PFSK-1 (cell line): ENCODE measurements at regions not wholly inside any gene's neighbourhood (a gene's known extent, or its start where the extent isn't known, plus 50 kb on each side); places are given as distances from the start of the nearest gene placed in this dataset.

Experiments used
- FOXP2 ChIP-seq: optimal IDR thresholded peaks from 2 replicates; pipeline ENCODE3; 2011; ENCODE audit warnings: borderline replicate concordance, control low read depth, inconsistent platforms; ENCODE audit not compliant: insufficient read depth; ENCODE audit errors: extremely low read length, extremely low read depth
- POLR2AphosphoS5 ChIP-seq: IDR thresholded peaks from 2 replicates; pipeline ENCODE4 v1.6.1; 2012; ENCODE audit warnings: low read depth, mild to moderate bottlenecking, control low read depth, low read length, moderate library complexity
- SIN3A ChIP-seq: IDR thresholded peaks from 2 replicates; pipeline ENCODE4 v1.6.1; 2012; ENCODE audit warnings: mild to moderate bottlenecking, low read length, moderate library complexity, borderline replicate concordance; ENCODE audit not compliant: insufficient read depth
- TAF1 ChIP-seq: IDR thresholded peaks from 2 replicates; pipeline ENCODE4 v1.6.1; 2012; ENCODE audit warnings: low read length, control low read depth, borderline replicate concordance; ENCODE audit not compliant: insufficient read depth
- TF ChIP-seq, protein P1 (sequence below), 2 experiments: IDR thresholded peaks; 2 replicates each; pipeline versions ENCODE4 v1.6.1 to v1.8.0; 2011 to 2012; ENCODE audit warnings: low read depth in 2 of 2, low read length in 2 of 2, control low read depth in 1 of 2, inconsistent platforms in 1 of 2, mild to moderate bottlenecking in 1 of 2, moderate library complexity in 1 of 2; ENCODE audit not compliant: insufficient read depth in 1 of 2

DNA sequence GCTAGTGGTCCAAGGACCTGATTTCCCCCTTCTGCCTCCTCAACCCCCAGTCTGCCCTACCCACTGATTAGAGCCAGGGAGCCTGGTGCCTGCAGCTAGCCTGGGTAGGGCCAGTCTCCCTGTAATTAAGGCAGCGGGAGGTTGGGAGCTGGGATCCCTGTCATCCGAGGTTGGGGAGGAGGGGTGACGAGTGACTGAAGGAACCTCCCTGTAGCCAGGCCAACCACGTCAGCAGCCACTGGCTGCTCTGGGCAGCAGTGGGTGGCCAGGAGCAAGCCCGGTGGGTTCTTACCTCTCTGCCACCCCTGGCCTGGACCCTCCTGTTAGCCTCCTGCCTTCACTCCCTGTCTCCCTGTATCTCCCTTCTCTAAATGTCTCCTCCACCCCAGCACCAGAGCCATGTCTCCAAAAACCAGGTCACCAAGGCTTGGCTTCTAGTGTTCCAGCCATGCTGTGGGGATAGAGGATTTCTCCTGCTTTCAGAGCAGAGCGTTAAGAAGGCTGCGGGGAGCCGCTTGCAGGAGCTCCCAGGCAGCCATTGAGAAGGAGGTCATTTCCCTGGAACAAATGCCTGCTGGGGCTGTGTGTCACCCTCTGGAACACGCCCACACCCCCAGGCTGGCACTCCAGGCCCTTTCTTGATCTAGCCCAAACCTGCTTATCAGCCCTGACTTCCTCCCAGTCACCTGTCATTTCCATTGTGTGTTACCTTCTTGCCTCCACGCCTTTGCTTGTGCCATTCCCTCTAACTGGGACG, 65.0 kb upstream of the GGTA1 start:
- TF ChIP-seq TAF1 (no peak), FOXP2 (no peak), POLR2AphosphoS5 (no peak), SIN3A (no peak)
- TF ChIP-seq, protein P1, sequence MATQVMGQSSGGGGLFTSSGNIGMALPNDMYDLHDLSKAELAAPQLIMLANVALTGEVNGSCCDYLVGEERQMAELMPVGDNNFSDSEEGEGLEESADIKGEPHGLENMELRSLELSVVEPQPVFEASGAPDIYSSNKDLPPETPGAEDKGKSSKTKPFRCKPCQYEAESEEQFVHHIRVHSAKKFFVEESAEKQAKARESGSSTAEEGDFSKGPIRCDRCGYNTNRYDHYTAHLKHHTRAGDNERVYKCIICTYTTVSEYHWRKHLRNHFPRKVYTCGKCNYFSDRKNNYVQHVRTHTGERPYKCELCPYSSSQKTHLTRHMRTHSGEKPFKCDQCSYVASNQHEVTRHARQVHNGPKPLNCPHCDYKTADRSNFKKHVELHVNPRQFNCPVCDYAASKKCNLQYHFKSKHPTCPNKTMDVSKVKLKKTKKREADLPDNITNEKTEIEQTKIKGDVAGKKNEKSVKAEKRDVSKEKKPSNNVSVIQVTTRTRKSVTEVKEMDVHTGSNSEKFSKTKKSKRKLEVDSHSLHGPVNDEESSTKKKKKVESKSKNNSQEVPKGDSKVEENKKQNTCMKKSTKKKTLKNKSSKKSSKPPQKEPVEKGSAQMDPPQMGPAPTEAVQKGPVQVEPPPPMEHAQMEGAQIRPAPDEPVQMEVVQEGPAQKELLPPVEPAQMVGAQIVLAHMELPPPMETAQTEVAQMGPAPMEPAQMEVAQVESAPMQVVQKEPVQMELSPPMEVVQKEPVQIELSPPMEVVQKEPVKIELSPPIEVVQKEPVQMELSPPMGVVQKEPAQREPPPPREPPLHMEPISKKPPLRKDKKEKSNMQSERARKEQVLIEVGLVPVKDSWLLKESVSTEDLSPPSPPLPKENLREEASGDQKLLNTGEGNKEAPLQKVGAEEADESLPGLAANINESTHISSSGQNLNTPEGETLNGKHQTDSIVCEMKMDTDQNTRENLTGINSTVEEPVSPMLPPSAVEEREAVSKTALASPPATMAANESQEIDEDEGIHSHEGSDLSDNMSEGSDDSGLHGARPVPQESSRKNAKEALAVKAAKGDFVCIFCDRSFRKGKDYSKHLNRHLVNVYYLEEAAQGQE (IDR thresholded peaks at IDR 0.05; ENCODE audit: insufficient read depth in 1 of 2, low read depth in 2 of 2, low read length in 2 of 2), result no peak
